ENCODE measurements at regions not wholly inside any gene's neighbourhood (a gene's known extent, or its start where the extent isn't known, plus 50 kb on each side); places are given as distances from the start of the nearest gene placed in this dataset.
"Not testable (repeated sequence)": the region's sequence is repeated elsewhere in the genome, so short reads cannot be mapped to it uniquely, and the experiment has no call there.

DNA sequence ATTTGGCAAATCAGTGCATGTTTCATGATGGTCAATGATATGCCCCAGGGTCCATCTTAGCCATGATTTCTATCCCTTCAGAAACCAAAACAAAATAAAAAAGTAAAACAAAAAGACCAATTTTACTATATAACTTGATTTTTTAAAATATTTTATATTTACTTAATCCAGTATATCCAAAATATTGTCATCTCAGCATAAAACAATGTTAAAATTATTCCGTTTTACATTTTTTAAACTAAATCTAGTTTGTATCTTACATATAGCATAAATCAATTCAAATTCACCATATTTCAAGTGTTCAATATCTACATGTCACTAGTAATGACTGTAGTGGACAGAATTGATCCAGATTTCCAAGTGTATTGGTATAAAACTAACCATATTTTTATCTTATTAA, 277.7 kb upstream of the ZNF322 start:
- not testable (repeated sequence) for H3K9me3 Mint-ChIP-seq (ENCODE audit: unreplicated experiment); H3K9ac ChIP-seq (ENCODE audit: low read length); H3K4me1 ChIP-seq (ENCODE audit: insufficient read depth, low read length); H3K4me2 ChIP-seq (ENCODE audit: low read length); H3K4me1 Mint-ChIP-seq (ENCODE audit: low read depth, unreplicated experiment); DNase-seq (ENCODE audit: low read depth); H2AFZ ChIP-seq (ENCODE audit: low read depth, low read length); H3K4me3 Mint-ChIP-seq (ENCODE audit: unreplicated experiment); H3K36me3 Mint-ChIP-seq (ENCODE audit: low read depth, unreplicated experiment); H3K4me3 ChIP-seq (ENCODE audit: insufficient read depth, low read depth, low read length); H3K9me3 ChIP-seq (ENCODE audit: insufficient read depth, low read depth, low read length); H3K27me3 ChIP-seq (ENCODE audit: insufficient read depth, low read length); H3K27me3 Mint-ChIP-seq (ENCODE audit: low read depth, unreplicated experiment); FAIRE-seq; H3K36me3 ChIP-seq (ENCODE audit: insufficient read depth, low read length); H3K27ac ChIP-seq (ENCODE audit: low read depth, low read length); H4K20me1 ChIP-seq (ENCODE audit: insufficient read depth, low read length); H3K79me2 ChIP-seq (ENCODE audit: insufficient read depth, low read length); H3K27ac Mint-ChIP-seq (ENCODE audit: unreplicated experiment)

DNA sequence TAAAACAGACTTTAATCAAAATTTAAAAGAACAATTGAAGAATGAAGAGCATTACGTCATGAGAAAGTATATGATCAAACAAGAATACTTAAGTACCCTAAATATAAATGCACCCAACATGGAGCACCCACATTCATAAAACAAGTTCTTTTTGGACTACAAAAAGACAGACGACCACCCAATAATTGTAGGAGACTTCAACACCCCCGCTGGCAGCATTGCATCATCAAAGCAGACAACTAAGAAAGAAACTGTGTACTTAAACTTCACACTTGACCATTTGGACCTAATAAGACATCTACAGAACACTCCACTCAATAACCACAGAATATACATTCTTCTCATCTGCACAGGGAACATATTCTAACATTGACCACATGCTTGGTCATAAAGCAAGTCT, 291.7 kb upstream of the ZNF322 start:
- not testable (repeated sequence) for H3K27ac ChIP-seq (ENCODE audit: low read depth, low read length); H3K27me3 ChIP-seq (ENCODE audit: insufficient read depth, low read length); H3K27ac Mint-ChIP-seq (ENCODE audit: unreplicated experiment); FAIRE-seq; H3K9ac ChIP-seq (ENCODE audit: low read length); H2AFZ ChIP-seq (ENCODE audit: low read depth, low read length); H3K4me1 Mint-ChIP-seq (ENCODE audit: low read depth, unreplicated experiment); H3K9me3 ChIP-seq (ENCODE audit: insufficient read depth, low read depth, low read length); H3K4me3 ChIP-seq (ENCODE audit: insufficient read depth, low read depth, low read length); H3K4me1 ChIP-seq (ENCODE audit: insufficient read depth, low read length); H3K27me3 Mint-ChIP-seq (ENCODE audit: low read depth, unreplicated experiment); H3K36me3 ChIP-seq (ENCODE audit: insufficient read depth, low read length); H3K79me2 ChIP-seq (ENCODE audit: insufficient read depth, low read length); H3K4me3 Mint-ChIP-seq (ENCODE audit: unreplicated experiment); DNase-seq (ENCODE audit: low read depth); H4K20me1 ChIP-seq (ENCODE audit: insufficient read depth, low read length); H3K36me3 Mint-ChIP-seq (ENCODE audit: low read depth, unreplicated experiment); H3K4me2 ChIP-seq (ENCODE audit: low read length); H3K9me3 Mint-ChIP-seq (ENCODE audit: unreplicated experiment)

DNA sequence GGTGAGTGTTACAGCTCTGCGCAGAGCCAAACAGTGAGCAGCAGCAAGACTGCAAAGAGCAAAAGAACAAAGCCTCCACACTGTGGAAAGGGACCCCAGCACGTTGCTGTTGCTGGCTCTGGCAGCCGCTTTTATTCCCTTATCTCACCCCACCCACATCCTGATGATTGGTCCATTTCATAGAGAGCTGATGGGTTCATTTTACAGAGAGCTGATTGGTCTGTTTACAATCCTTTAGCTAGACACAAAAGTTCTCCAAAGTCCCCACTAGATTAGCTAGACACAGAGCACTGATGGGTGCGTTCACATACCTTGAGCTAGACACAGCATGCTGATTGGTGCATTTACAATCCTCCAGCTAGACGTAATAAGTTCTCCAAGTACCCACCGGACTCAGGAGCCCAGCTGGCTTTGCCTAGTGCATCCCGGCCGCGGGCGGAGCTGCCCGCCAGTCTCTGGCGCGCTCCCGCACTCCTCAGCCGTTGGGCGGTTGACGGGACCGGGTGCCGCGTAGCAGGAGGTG, 291.4 kb upstream of the PRSS16 start:
- H3K4me1 Mint-ChIP-seq (ENCODE audit: low read depth, unreplicated experiment); H3K36me3 ChIP-seq (ENCODE audit: insufficient read depth, low read length); H3K9me3 ChIP-seq (ENCODE audit: insufficient read depth, low read depth, low read length); H3K27me3 Mint-ChIP-seq (ENCODE audit: low read depth, unreplicated experiment); H3K36me3 Mint-ChIP-seq (ENCODE audit: low read depth, unreplicated experiment); FAIRE-seq; H4K20me1 ChIP-seq (ENCODE audit: insufficient read depth, low read length); H3K9me3 Mint-ChIP-seq (ENCODE audit: unreplicated experiment); H3K27ac Mint-ChIP-seq (ENCODE audit: unreplicated experiment); H3K4me1 ChIP-seq (ENCODE audit: insufficient read depth, low read length); H3K27me3 ChIP-seq (ENCODE audit: insufficient read depth, low read length); H2AFZ ChIP-seq (ENCODE audit: low read depth, low read length); H3K79me2 ChIP-seq (ENCODE audit: insufficient read depth, low read length): not testable (repeated sequence)
- Histone ChIP-seq H3K4me3 (ENCODE audit: insufficient read depth, low read depth, low read length) (peak overlapping the region; percentile 52), H3K4me2 (ENCODE audit: low read length) (peak overlapping the region; percentile 57), H3K27ac (ENCODE audit: low read depth, low read length) (peak overlapping the region; percentile 6), H3K9ac (ENCODE audit: low read length) (peak overlapping the region; percentile 23)
- peak; percentile 84 for DNase-seq (ENCODE audit: low read depth)
- peak overlapping the region; percentile 82 for H3K4me3 Mint-ChIP-seq (ENCODE audit: unreplicated experiment)

DNA sequence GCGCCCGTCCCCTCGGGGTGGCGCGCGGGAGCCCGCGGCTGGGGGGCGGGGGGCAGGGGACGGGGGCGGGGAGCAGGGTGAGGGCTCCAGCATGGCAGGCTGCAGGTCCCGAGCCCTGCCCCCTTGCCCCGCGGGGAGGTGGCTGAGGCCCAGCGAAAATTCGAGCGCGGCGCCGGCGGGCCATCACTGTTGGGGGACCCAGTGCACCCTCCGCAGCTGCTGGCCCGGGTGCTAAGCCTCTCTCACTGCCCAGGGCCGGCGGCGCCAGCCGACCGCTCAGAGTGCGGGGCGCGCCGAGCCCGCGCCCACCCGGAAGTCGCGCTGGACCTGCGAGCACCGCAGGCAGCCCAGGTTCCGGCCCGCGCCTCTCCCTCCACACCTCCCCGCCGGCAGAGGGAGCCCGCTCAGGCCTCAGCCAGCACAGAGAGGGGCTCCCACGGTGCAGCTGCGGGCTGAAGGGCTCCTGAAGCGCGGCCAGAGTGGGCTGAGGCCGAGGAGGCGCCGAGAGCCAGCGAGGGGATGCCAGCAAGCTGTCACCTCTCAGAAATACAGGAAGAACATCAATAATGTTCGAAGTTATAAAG, 290.8 kb upstream of the PRSS16 start:
- H3K36me3 Mint-ChIP-seq (ENCODE audit: low read depth, unreplicated experiment); H2AFZ ChIP-seq (ENCODE audit: low read depth, low read length); H3K27me3 Mint-ChIP-seq (ENCODE audit: low read depth, unreplicated experiment); H4K20me1 ChIP-seq (ENCODE audit: insufficient read depth, low read length); H3K36me3 ChIP-seq (ENCODE audit: insufficient read depth, low read length); H3K4me1 Mint-ChIP-seq (ENCODE audit: low read depth, unreplicated experiment); H3K27me3 ChIP-seq (ENCODE audit: insufficient read depth, low read length); H3K27ac ChIP-seq (ENCODE audit: low read depth, low read length); FAIRE-seq; H3K9me3 ChIP-seq (ENCODE audit: insufficient read depth, low read depth, low read length); H3K9me3 Mint-ChIP-seq (ENCODE audit: unreplicated experiment); H3K79me2 ChIP-seq (ENCODE audit: insufficient read depth, low read length); H3K4me1 ChIP-seq (ENCODE audit: insufficient read depth, low read length); H3K9ac ChIP-seq (ENCODE audit: low read length): not testable (repeated sequence)
- Histone ChIP-seq H3K4me3 (ENCODE audit: insufficient read depth, low read depth, low read length) (peak overlapping the region; percentile 39), H3K4me2 (ENCODE audit: low read length) (peak overlapping the region; percentile 65)
- peak; percentile 39 for DNase-seq (ENCODE audit: low read depth)
- peak overlapping the region; percentile 88 for H3K4me3 Mint-ChIP-seq (ENCODE audit: unreplicated experiment)
- H3K27ac Mint-ChIP-seq (ENCODE audit: unreplicated experiment), result peak overlapping the region; percentile 80

DNA sequence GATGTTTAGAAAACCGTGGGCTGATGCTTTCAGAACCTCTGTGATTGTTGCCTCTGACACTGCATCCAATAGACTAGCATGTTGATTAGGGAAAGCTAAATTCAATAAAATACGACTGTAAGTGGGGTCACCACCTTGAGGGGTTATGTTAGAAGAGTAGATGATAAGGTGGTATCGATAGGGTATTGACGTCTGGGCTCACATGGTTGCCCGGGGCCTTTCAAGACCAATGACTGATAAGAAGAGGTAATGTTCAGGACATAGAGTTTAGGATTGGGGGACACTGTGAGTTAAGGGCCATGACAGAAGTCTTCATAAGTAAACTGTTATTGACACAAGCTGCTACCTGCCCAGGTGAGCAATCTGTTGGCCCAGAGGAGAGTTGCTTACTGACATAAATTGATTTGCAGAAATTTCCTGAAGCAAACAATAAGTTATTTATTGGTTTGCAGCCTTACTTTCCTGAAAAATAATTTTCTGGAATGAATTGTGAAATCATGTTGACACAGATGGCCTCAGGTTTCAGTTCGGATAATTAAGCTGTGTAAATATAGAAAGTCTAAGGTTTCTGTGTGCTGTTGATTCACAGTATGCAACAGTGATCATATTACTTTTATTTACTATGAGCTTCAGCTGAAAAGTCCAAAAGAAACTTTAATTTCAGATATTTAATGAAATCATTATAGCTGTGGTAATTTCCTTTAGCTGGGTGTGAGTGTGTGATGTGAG, 289.9 kb upstream of the PRSS16 start:
- not testable (repeated sequence) for H3K9me3 Mint-ChIP-seq (ENCODE audit: unreplicated experiment); FAIRE-seq; H3K27ac ChIP-seq (ENCODE audit: low read depth, low read length); H4K20me1 ChIP-seq (ENCODE audit: insufficient read depth, low read length); H3K4me1 ChIP-seq (ENCODE audit: insufficient read depth, low read length); H3K9ac ChIP-seq (ENCODE audit: low read length); H3K27me3 Mint-ChIP-seq (ENCODE audit: low read depth, unreplicated experiment); H3K4me1 Mint-ChIP-seq (ENCODE audit: low read depth, unreplicated experiment); DNase-seq (ENCODE audit: low read depth); H2AFZ ChIP-seq (ENCODE audit: low read depth, low read length); H3K79me2 ChIP-seq (ENCODE audit: insufficient read depth, low read length); H3K27me3 ChIP-seq (ENCODE audit: insufficient read depth, low read length); H3K36me3 ChIP-seq (ENCODE audit: insufficient read depth, low read length); H3K36me3 Mint-ChIP-seq (ENCODE audit: low read depth, unreplicated experiment); H3K9me3 ChIP-seq (ENCODE audit: insufficient read depth, low read depth, low read length)
- H3K4me3 ChIP-seq (ENCODE audit: insufficient read depth, low read depth, low read length), result peak overlapping the region; percentile 39
- peak overlapping the region; percentile 65 for H3K4me2 ChIP-seq (ENCODE audit: low read length)
- H3K4me3 Mint-ChIP-seq (ENCODE audit: unreplicated experiment), result peak overlapping the region; percentile 88
- H3K27ac Mint-ChIP-seq (ENCODE audit: unreplicated experiment), result peak overlapping the region; percentile 53

DNA sequence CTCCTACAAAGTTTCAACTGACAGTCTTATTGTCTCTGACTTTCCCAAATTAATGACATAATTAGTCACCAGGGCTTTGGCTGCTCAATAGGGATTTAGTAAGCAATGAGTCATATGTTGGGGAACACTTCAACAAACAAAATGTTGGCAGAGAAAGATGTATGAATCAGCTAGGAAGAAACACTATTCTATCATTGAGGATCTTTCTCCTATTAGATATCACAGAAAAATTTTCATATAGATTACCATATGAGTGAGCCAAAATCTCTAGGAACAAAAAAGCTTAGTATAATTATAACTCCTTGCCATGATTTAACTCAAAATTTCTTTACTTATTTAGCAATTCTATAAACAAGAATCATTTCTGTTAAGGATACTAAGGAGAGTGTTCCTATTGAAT, 286.3 kb upstream of the PRSS16 start:
- H3K9me3 Mint-ChIP-seq (ENCODE audit: unreplicated experiment); FAIRE-seq; H3K36me3 Mint-ChIP-seq (ENCODE audit: low read depth, unreplicated experiment): not testable (repeated sequence)

More for the DNA sequence above, 286.3 kb upstream of the PRSS16 start:
- H3K4me3 Mint-ChIP-seq (ENCODE audit: unreplicated experiment); H4K20me1 ChIP-seq (ENCODE audit: insufficient read depth, low read length); H3K27me3 Mint-ChIP-seq (ENCODE audit: low read depth, unreplicated experiment); H3K4me3 ChIP-seq (ENCODE audit: insufficient read depth, low read depth, low read length); H3K79me2 ChIP-seq (ENCODE audit: insufficient read depth, low read length); H3K4me1 ChIP-seq (ENCODE audit: insufficient read depth, low read length); H3K9ac ChIP-seq (ENCODE audit: low read length); H3K4me2 ChIP-seq (ENCODE audit: low read length); DNase-seq (ENCODE audit: low read depth); H3K36me3 ChIP-seq (ENCODE audit: insufficient read depth, low read length); H3K9me3 ChIP-seq (ENCODE audit: insufficient read depth, low read depth, low read length); H3K27me3 ChIP-seq (ENCODE audit: insufficient read depth, low read length); H3K4me1 Mint-ChIP-seq (ENCODE audit: low read depth, unreplicated experiment); H3K27ac Mint-ChIP-seq (ENCODE audit: unreplicated experiment); H2AFZ ChIP-seq (ENCODE audit: low read depth, low read length); H3K27ac ChIP-seq (ENCODE audit: low read depth, low read length): not testable (repeated sequence)

All from astrocyte (in vitro differentiated cells and primary cell).